ENCODE measurements at regions not wholly inside any gene's neighbourhood (a gene's known extent, or its start where the extent isn't known, plus 50 kb on each side); places are given as distances from the start of the nearest gene placed in this dataset.
A peak's percentile ranks its signal among the peaks of the same experiment; 100 is the strongest.

- no peak overlapping the region for H2AFZ ChIP-seq (replicated peaks)
- Mint-ChIP-seq H3K27me3 (ENCODE audit: insufficient read depth, low read depth) (peaks cover 9% of the 10 kb centered on the region), H3K36me3 (no peaks in the 10 kb centered on the region), H3K4me1 (peaks cover 38% of the 10 kb centered on the region), H3K27ac (no peak overlapping the region), H3K9me3 (no peaks in the 10 kb centered on the region), H3K4me3 (peak overlapping the region; percentile 27)
- no peaks in the 10 kb centered on the region for H3K27me3 ChIP-seq
- peak; percentile 91 for DNase-seq (ENCODE audit: low spot score)
- H3K9ac ChIP-seq, result no peak overlapping the region
- no peak overlapping the region for H3K4me2 ChIP-seq
- H3K79me2 ChIP-seq (ENCODE audit: low read depth), result no peaks in the 10 kb centered on the region
- H4K20me1 ChIP-seq (ENCODE audit: low read depth), result no peaks in the 10 kb centered on the region
- H3K9me3 ChIP-seq (ENCODE audit: low read depth), result no peaks in the 10 kb centered on the region
- H3F3A ChIP-seq (ENCODE audit: low read depth), result no peaks in the 10 kb centered on the region
- TF ChIP-seq EZH2phosphoT487 (IDR thresholded peaks at IDR 0.05), result no peak
- TF ChIP-seq CTCF (IDR thresholded peaks at IDR 0.05), result no peak
- no peak for TF ChIP-seq EZH2 (IDR thresholded peaks at IDR 0.05)
- H3K4me1 ChIP-seq, result peaks cover 5% of the 10 kb centered on the region
- no peak overlapping the region for H3K4me3 ChIP-seq
- no peaks in the 10 kb centered on the region for H3K36me3 ChIP-seq
- no peak overlapping the region for H3K27ac ChIP-seq
Observed at GRCh38 chr11:45751430-45751829, 53.5 kb upstream of the SLC35C1 start.

- peaks cover 5% of the 10 kb centered on the region for H3K4me1 ChIP-seq
- Mint-ChIP-seq H3K4me3 (peak overlapping the region; percentile 16), H3K4me1 (peaks cover 37% of the 10 kb centered on the region), H3K36me3 (no peaks in the 10 kb centered on the region), H3K27ac (peak overlapping the region; percentile 55), H3K27me3 (ENCODE audit: insufficient read depth, low read depth) (peaks cover 7% of the 10 kb centered on the region), H3K9me3 (no peaks in the 10 kb centered on the region)
- H3K79me2 ChIP-seq (ENCODE audit: low read depth), result no peaks in the 10 kb centered on the region
- no peak overlapping the region for H3K4me2 ChIP-seq
- no peaks in the 10 kb centered on the region for H3K36me3 ChIP-seq
- no peaks in the 10 kb centered on the region for H4K20me1 ChIP-seq (ENCODE audit: low read depth)
- no peak for TF ChIP-seq EZH2phosphoT487 (IDR thresholded peaks at IDR 0.05)
- TF ChIP-seq CTCF (IDR thresholded peaks at IDR 0.05), result no peak
- no peak for TF ChIP-seq EZH2 (IDR thresholded peaks at IDR 0.05)
- no peak for DNase-seq (ENCODE audit: low spot score)
- no peaks in the 10 kb centered on the region for H3K9me3 ChIP-seq (ENCODE audit: low read depth)
- no peaks in the 10 kb centered on the region for H3F3A ChIP-seq (ENCODE audit: low read depth)
- no peaks in the 10 kb centered on the region for H3K27me3 ChIP-seq
- no peak overlapping the region for H3K27ac ChIP-seq
- H3K4me3 ChIP-seq, result no peak overlapping the region
- no peak overlapping the region for H2AFZ ChIP-seq (replicated peaks)
- H3K9ac ChIP-seq, result no peak overlapping the region
Observed at GRCh38 chr11:45750439-45750838, 54.5 kb upstream of the SLC35C1 start.

GRCh38 chr11:45748801-45749200, 56.1 kb upstream of the SLC35C1 start:
- Histone ChIP-seq H3K4me2 (no peak overlapping the region), H3K79me2 (ENCODE audit: low read depth) (no peaks in the 10 kb centered on the region), H3K27ac (no peak overlapping the region), H3K9me3 (ENCODE audit: low read depth) (no peaks in the 10 kb centered on the region), H2AFZ (replicated peaks) (no peak overlapping the region), H3F3A (ENCODE audit: low read depth) (no peaks in the 10 kb centered on the region), H3K9ac (no peak overlapping the region), H4K20me1 (ENCODE audit: low read depth) (no peaks in the 10 kb centered on the region), H3K4me1 (peaks cover 5% of the 10 kb centered on the region), H3K4me3 (no peak overlapping the region), H3K27me3 (no peaks in the 10 kb centered on the region), H3K36me3 (no peaks in the 10 kb centered on the region)
- no peak overlapping the region for H3K4me3 Mint-ChIP-seq
- TF ChIP-seq EZH2 (IDR thresholded peaks at IDR 0.05), result no peak
- TF ChIP-seq CTCF (IDR thresholded peaks at IDR 0.05), result peak; percentile 11
- peaks cover 37% of the 10 kb centered on the region for H3K4me1 Mint-ChIP-seq
- H3K36me3 Mint-ChIP-seq, result no peaks in the 10 kb centered on the region
- peaks cover 7% of the 10 kb centered on the region for H3K27me3 Mint-ChIP-seq (ENCODE audit: insufficient read depth, low read depth)
- no peak overlapping the region for H3K27ac Mint-ChIP-seq
- DNase-seq (ENCODE audit: low spot score), result no peak
- H3K9me3 Mint-ChIP-seq, result no peaks in the 10 kb centered on the region
